CD4-positive, alpha-beta T cell treated with Interleukin-15 for 1 hour (primary cell): ENCODE measurements at regions not wholly inside any gene's neighbourhood (a gene's known extent, or its start where the extent isn't known, plus 50 kb on each side); places are given as distances from the start of the nearest gene placed in this dataset.

ENCODE experiments used
- DNase-seq: peaks from one replicate; pipeline ENCODE4 v3.0.0-alpha.2; 2020

DNA sequence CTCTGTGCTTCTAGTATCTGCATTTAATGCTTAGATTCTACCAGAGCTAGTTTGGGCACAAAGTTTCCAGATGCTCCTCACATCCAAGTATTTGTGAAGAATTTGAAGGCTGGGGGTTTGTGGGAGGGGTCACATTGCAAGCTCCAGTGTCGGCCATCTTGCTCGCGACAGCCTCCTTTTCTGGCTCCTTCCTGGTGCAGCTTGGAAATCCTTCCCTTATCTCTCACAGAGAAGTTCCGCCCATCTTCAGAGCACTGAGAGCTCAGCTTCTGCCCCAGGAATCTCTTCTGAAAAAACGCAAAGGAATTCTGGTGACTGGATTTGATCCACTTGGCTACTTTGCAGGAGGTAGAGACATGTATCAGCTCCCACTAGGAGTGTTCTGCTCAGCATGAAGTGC lies 497.5 kb downstream of the TBC1D22A start:
- DNase-seq: no peak

GRCh38 chr22:47259049-47259448 lies 496.6 kb downstream of the TBC1D22A start:
- no peak for DNase-seq

DNA sequence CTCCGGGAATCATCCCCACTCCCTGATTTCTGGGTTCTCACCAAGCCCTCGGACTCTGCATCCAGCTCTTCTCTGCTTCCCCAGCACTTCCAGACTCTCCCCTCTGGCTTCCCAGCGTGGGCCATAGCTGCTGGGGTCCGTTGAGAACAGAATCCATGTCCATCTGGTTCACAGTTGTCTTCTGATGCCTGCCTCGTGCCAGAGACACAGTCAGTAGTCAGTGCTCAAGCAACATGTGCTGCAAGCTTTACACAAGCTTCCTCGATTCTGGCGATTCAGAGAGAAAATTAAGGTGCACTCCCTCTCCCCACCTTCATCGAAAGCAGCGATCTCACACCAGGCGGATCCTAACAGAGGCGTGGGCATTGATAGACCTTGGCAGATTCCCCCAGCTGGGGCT lies 495.5 kb downstream of the TBC1D22A start:
- DNase-seq: no peak

GRCh38 chr22:47257566-47257965 lies 495.1 kb downstream of the TBC1D22A start:
- no peak for DNase-seq

- no peak for DNase-seq
These were observed 489.5 kb downstream of the TBC1D22A start for GRCh38 chr22:47251911-47252310.

- no peak for DNase-seq
These were observed 488.7 kb downstream of the TBC1D22A start for GRCh38 chr22:47250995-47251765.

GRCh38 chr22:47249370-47249928 lies 487.0 kb downstream of the TBC1D22A start:
- DNase-seq: no peak

DNA sequence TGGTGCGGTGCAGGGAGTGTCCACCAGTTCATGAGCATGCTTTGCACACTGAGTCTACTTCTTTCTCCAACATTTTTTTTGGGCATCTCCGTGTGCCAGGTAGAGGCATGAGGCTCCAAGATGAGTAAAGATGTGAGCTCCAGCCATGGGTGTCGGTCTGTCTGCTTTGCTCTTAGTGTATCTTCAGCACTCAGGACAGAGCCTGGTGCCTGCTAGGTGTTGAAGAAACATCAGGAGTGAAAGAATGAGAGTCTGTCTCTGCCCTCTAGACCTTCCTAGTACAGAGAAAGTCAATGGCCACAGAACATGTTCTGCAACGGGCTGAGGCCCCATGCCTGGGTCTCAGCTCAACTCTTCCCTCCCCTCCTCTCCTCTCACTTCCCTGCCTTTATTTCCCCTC lies 486.5 kb downstream of the TBC1D22A start:
- no peak for DNase-seq

DNA sequence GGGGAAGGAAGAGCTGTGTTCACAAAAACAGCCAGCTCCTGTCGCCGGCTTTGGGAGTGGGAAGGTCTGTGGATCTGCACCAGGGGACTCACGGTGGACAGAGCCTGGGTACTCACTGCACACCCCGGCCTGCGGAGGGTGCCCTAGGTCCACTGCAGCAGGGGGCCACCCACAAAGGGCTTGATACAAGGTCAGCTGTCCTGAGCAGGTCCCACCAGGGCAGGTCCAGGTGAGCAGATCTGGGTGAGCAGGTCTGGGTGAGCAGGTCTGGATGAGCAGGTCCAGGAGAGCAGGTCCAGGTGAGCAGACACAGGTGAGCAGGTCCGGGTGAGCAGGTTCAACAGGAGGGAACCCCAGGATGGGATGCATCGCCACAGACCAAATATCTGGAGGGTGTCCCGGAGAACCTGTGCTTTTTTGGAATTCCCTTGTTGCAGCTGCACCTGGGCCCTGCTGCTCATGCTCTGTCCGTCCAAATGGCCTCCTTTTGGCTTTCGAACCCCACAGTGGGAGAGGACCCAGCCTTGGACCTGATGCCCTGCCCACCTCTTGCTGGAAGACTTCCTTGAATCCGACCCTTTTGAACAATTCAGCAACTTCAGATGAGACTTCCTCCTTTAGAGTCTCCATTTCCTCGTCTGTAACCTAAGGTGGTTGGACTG lies 485.3 kb downstream of the TBC1D22A start:
- no peak for DNase-seq

- DNase-seq: no peak
These were observed 483.3 kb downstream of the TBC1D22A start for GRCh38 chr22:47245786-47246185.

GRCh38 chr22:47245286-47245685 lies 482.8 kb downstream of the TBC1D22A start:
- no peak for DNase-seq

GRCh38 chr22:47240116-47240515 lies 477.7 kb downstream of the TBC1D22A start:
- no peak for DNase-seq

DNA sequence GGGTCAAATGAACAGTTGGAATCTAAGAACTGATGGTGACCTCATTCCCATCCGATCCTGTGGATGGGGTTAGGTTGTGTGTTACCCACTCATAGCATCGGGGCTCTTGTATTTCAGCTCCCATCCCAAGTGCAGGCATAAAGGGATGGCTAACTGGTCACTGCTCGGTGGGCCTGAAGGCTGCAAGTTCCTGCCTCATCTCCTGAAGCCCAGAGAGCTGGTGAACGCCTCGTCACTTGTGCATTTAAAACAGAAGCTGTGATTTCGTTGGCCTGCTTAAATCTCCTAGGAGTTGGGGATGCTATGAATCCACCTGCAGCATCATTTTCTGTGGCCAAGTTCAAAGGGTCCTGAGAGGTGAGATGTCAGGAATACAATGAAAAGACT lies 477.0 kb downstream of the TBC1D22A start:
- DNase-seq: no peak

GRCh38 chr22:47238690-47239473 lies 476.4 kb downstream of the TBC1D22A start:
- DNase-seq: no peak

DNA sequence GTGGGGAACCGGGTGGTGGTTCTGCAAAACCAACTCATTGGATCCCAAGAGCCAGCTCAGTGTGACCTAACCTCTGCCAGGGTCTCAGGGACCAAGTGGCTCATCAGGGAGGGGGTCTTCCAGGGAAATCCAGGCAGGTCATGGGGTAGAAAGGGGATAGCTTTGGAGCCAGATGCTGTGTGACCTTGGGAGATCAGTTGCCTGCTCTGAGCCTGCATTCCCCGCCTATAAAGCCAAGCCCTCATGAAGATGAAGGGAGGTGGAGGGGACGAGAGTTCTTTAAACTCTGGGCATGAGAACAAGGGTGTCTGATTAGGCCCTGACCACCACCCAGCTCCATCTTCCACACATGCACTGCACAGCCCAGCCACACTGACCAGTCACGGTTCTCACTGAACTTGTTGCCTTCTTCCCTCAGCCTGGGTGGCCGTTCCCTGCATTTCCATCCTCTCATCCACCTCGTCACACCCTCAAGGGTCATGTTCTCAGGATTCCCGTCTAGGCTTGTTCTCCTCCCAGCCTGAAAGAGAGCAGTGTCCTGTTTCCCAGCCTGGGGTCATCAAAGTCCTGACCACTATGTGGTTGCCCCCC lies 475.5 kb downstream of the TBC1D22A start:
- DNase-seq: no peak

- DNase-seq: no peak
These were observed 474.3 kb downstream of the TBC1D22A start for GRCh38 chr22:47236718-47237117.

DNA sequence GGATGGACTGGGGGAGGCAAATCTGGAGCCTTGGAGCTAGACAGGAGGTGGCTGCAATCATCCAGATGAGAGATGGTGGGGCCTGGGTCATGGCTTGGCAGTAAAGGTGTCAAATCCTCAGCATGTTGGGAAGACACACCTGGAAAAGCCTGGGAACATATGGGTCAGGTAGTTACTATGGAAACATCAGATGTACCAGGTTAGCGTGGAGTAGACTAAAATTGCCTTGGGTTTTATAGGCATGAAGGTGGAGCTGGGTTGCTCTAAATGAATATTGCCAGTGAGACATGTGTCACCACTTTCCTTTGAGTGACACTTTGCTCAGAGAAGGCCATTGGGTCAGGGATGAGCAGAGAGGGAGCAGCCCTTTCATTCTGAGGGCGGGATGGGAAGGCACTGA lies 473.7 kb downstream of the TBC1D22A start:
- no peak for DNase-seq

DNA sequence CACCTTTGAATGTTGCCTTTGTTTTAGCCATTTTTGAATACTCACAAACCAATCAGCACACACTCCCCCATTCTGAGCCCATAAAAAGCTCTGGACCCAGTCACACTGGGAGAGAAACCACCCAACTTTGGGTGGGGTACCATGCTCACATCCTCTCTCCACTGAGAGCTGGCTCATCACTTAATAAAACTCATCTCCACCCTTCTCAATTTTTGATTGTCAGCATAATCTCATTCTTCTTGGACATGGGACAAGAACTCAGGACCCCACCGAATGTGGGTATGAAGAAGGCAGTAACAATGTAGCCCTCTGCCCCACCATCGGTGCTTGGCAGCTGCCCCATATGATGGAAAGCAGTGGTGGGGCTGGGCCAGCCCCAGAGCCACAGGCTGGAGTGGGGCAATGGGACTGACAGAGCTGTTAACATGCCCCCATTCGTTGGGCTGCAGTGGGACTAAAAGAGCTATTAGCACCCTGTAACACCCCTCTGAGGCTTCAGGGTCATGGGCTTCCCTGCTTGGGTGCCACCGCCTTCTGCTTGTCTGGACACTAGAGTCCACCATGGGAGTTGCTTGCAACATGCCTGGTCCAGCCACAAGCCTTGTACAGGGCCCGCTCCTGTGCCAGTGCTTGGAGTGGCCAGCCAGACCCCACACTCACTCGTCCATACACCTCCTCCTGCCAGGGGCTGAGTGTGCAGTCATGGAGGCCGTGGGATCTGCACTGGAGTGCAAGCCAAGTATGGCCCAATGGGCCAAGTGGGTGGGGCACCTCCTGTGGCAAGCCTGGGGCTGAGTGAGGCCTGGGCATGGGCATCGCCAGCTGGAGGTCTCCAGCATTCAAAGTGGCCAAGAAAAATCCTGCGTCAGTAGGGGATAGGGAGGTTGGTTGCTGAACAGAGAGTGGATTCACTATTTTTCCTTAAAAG lies 471.1 kb downstream of the TBC1D22A start:
- DNase-seq: no peak

- no peak for DNase-seq
These were observed 470.3 kb downstream of the TBC1D22A start for GRCh38 chr22:47232753-47233152.

DNA sequence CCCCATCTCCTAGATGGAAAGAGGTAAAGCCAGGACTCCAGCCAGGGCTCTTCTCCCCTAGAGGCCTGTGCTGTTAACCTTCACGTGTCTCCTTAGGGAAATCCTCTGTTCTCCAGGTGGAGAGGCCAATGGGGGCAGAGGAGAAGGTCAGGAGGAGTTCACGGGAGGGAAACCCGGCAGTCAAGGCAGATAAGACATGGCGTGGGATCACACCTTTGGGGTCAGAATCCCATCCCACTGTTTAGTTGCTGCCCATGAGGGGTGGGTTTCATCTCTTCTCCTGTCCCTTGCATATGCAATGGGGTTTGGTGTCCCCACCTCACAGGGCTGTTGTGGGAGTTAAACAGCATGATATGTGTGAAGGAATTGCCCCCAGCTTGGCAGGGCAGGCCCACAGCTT lies 469.7 kb downstream of the TBC1D22A start:
- DNase-seq: no peak

DNA sequence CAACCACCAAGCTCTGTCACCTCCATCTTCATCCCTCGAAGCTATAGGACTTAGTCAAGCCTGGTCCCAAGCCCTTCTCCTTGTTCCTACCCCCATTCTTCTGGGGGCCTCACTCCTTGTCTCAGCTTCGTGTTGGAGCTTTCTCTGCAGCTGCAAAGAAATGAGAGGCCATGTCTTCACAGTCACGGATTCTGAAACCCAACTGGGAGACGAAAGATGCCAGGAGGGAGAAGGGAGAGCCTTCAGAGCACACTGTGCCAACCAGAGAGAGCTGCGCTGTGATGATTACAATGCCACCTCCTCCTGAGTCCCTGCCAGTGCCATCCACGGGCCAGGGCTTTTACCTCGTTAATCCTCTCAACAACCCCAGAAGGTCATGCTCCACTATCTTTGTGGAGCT lies 469.3 kb downstream of the TBC1D22A start:
- no peak for DNase-seq

GRCh38 chr22:47230741-47231140 lies 468.3 kb downstream of the TBC1D22A start:
- DNase-seq: no peak
